ENCODE measurements at regions not wholly inside any gene's neighbourhood (a gene's known extent, or its start where the extent isn't known, plus 50 kb on each side); places are given as distances from the start of the nearest gene placed in this dataset.
A peak's percentile ranks its signal among the peaks of the same experiment; 100 is the strongest.

DNA sequence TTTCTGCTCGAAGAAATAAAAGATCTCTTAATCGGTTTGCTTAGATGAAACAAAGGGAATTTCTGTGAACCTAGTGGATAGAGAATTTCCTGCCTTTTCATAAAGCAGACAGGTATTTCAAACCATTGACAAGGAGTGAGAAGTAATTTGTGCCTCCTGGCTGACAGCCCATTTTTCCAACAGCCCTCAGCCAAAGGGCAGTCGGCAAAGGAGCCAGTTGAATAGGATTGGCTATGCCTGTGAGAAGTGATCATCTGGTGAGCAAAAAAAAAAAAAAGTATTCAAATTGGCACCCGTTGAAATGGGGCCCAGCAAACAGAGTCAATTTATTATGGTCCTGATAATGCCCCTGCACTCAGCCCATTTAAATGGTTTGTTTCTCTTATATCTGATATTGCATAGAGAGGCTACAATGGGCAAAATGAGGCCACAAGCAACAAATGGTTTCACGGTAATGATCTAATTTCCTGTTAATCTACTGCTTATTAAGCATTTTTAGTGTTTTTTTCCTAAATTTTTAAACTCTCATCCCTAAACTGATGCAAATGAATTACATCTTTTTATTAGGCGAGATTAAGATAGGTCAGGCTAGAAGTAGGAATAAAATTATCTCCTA lies 477.5 kb downstream of the NUF2 start:
- no peaks in the 10 kb centered on the region for H3K9me3 Mint-ChIP-seq (ENCODE audit: unreplicated experiment)
- H3K4me3 Mint-ChIP-seq (ENCODE audit: unreplicated experiment), result no peak overlapping the region
- no peaks in the 10 kb centered on the region for H3K4me1 Mint-ChIP-seq (ENCODE audit: unreplicated experiment)
- TF ChIP-seq CTCF (IDR thresholded peaks at IDR 0.05), result no peak
- H3K27ac Mint-ChIP-seq (ENCODE audit: unreplicated experiment), result no peak overlapping the region
- no peaks in the 10 kb centered on the region for H3K36me3 Mint-ChIP-seq (ENCODE audit: unreplicated experiment)
- no peak for DNase-seq (ENCODE audit: extremely low spot score, unreplicated experiment)
- peaks cover 2% of the 10 kb centered on the region for H3K27me3 Mint-ChIP-seq (ENCODE audit: unreplicated experiment)

DNA sequence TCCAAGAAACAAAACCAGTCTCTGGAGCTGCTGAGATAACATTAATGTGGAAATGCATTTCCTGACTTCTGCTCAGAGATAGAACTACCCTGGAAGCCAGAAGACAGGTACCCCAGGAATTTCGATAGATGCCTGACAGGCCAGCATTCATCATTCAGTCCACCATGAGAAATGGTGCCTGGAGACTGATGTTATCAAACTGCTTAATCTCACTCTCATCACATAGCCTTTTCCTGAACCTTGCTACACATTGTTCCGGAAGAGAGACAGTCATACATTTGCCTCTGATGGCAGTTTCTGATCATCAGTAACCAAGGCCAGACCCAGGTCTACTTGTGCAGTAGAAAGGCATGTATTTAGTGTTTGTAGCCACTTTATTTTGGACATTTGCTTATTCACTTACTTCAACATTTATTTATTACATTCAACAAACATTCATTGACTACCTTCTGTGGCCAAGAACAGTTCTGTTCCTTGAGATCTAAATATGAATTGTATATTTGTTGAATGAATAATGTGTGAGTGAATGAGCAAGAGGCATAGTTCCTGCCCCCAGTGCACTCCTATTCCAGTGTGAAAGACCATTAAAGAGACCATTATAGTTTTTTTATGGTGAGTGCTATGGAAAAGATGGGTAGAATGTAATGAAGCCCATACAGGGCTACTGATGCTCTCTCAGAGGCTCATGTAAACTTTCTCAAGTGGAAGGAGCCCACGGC lies 485.7 kb downstream of the NUF2 start:
- DNase-seq (ENCODE audit: extremely low spot score, unreplicated experiment), result no peak
- H3K27me3 Mint-ChIP-seq (ENCODE audit: unreplicated experiment), result peaks cover 2% of the 10 kb centered on the region
- no peak for TF ChIP-seq CTCF (IDR thresholded peaks at IDR 0.05)
- H3K36me3 Mint-ChIP-seq (ENCODE audit: unreplicated experiment), result no peaks in the 10 kb centered on the region
- H3K9me3 Mint-ChIP-seq (ENCODE audit: unreplicated experiment), result no peaks in the 10 kb centered on the region
- H3K27ac Mint-ChIP-seq (ENCODE audit: unreplicated experiment), result no peak overlapping the region
- H3K4me1 Mint-ChIP-seq (ENCODE audit: unreplicated experiment), result no peaks in the 10 kb centered on the region
- no peak overlapping the region for H3K4me3 Mint-ChIP-seq (ENCODE audit: unreplicated experiment)

GRCh38 chr1:163813251-163813650 lies 491.5 kb downstream of the NUF2 start:
- Mint-ChIP-seq H3K4me1 (ENCODE audit: unreplicated experiment) (no peaks in the 10 kb centered on the region), H3K9me3 (ENCODE audit: unreplicated experiment) (no peaks in the 10 kb centered on the region), H3K36me3 (ENCODE audit: unreplicated experiment) (no peaks in the 10 kb centered on the region), H3K4me3 (ENCODE audit: unreplicated experiment) (no peak overlapping the region), H3K27ac (ENCODE audit: unreplicated experiment) (no peak overlapping the region), H3K27me3 (ENCODE audit: unreplicated experiment) (no peaks in the 10 kb centered on the region)
- DNase-seq (ENCODE audit: extremely low spot score, unreplicated experiment), result no peak
- TF ChIP-seq CTCF (IDR thresholded peaks at IDR 0.05), result no peak

- DNase-seq (ENCODE audit: extremely low spot score, unreplicated experiment), result no peak
- Mint-ChIP-seq H3K9me3 (ENCODE audit: unreplicated experiment) (no peaks in the 10 kb centered on the region), H3K4me3 (ENCODE audit: unreplicated experiment) (no peak overlapping the region), H3K36me3 (ENCODE audit: unreplicated experiment) (no peaks in the 10 kb centered on the region), H3K27ac (ENCODE audit: unreplicated experiment) (no peak overlapping the region), H3K27me3 (ENCODE audit: unreplicated experiment) (no peaks in the 10 kb centered on the region), H3K4me1 (ENCODE audit: unreplicated experiment) (no peaks in the 10 kb centered on the region)
- no peak for TF ChIP-seq CTCF (IDR thresholded peaks at IDR 0.05)
Measured at GRCh38 chr1:163820226-163820625, 498.5 kb downstream of the NUF2 start.

GRCh38 chr1:163820766-163821165 lies 499.0 kb downstream of the NUF2 start:
- peak; percentile 38 for TF ChIP-seq CTCF (IDR thresholded peaks at IDR 0.05)
- Mint-ChIP-seq H3K27me3 (ENCODE audit: unreplicated experiment) (no peaks in the 10 kb centered on the region), H3K9me3 (ENCODE audit: unreplicated experiment) (no peaks in the 10 kb centered on the region), H3K4me1 (ENCODE audit: unreplicated experiment) (no peaks in the 10 kb centered on the region), H3K27ac (ENCODE audit: unreplicated experiment) (no peak overlapping the region), H3K36me3 (ENCODE audit: unreplicated experiment) (no peaks in the 10 kb centered on the region), H3K4me3 (ENCODE audit: unreplicated experiment) (no peak overlapping the region)
- DNase-seq (ENCODE audit: extremely low spot score, unreplicated experiment), result no peak
